NT2/D1 (cell line): ENCODE measurements at regions not wholly inside any gene's neighbourhood (a gene's known extent, or its start where the extent isn't known, plus 50 kb on each side); places are given as distances from the start of the nearest gene placed in this dataset.

Experiments used
- DNase-seq: peaks from one replicate; pipeline ENCODE4 v3.0.0-alpha.2; 2011; ENCODE audit warnings: low read depth, low spot score
- H3K27me3 ChIP-seq: 2 replicates; pipeline ENCODE4 v1.6.0; 2011; ENCODE audit warnings: mild to moderate bottlenecking; ENCODE audit not compliant: insufficient read length, insufficient read depth
- H3K36me3 ChIP-seq: 2 replicates; pipeline ENCODE4 v1.6.1; 2011; ENCODE audit warnings: mild to moderate bottlenecking, low read length, mixed read lengths; ENCODE audit not compliant: insufficient read depth, insufficient read length
- H3K4me1 ChIP-seq: 2 replicates; pipeline ENCODE4 v1.5.1; 2011; ENCODE audit not compliant: insufficient read depth, insufficient read length
- H3K4me3 ChIP-seq: 2 replicates; pipeline ENCODE4 v1.5.1; 2011; ENCODE audit warnings: low read depth; ENCODE audit not compliant: insufficient read length
- H3K9ac ChIP-seq: 2 replicates; pipeline ENCODE4 v1.6.0; 2011; ENCODE audit warnings: low read depth; ENCODE audit not compliant: insufficient read length
- H3K9me3 ChIP-seq: 2 replicates; pipeline ENCODE4 v1.5.1; 2011; ENCODE audit warnings: mild to moderate bottlenecking, low read length; ENCODE audit not compliant: insufficient read depth
- SUZ12 ChIP-seq: IDR thresholded peaks from 2 replicates; pipeline ENCODE4 v1.6.1; 2011; ENCODE audit not compliant: insufficient read length, insufficient read depth; ENCODE audit errors: extremely low read depth
- YY1 ChIP-seq: IDR thresholded peaks from 2 replicates; pipeline ENCODE4 v1.6.1; 2011; ENCODE audit not compliant: insufficient read length, insufficient read depth
- ZNF274 ChIP-seq: IDR thresholded peaks from 2 replicates; pipeline ENCODE4 v1.6.1; 2011; ENCODE audit warnings: mild to moderate bottlenecking, low read depth, low read length

GRCh38 chr14:103194256-103195045 lies 71.2 kb downstream of the TNFAIP2 start:
- DNase-seq = no peak
- no peak overlapping the region for H3K9ac ChIP-seq
- H3K36me3 ChIP-seq = no peaks in the 10 kb centered on the region
- no peaks in the 10 kb centered on the region for H3K4me1 ChIP-seq
- H3K9me3 ChIP-seq = no peaks in the 10 kb centered on the region; the same call in 1 of the 2 replicates
- H3K4me3 ChIP-seq = no peak overlapping the region
- no peak for TF ChIP-seq ZNF274
- TF ChIP-seq SUZ12 = no peak
- peaks cover 6% of the 10 kb centered on the region for H3K27me3 ChIP-seq

- TF ChIP-seq ZNF274 (no peak), YY1 (no peak), SUZ12 (no peak)
- Histone ChIP-seq H3K9ac (no peak overlapping the region), H3K27me3 (no peaks in the 10 kb centered on the region), H3K9me3 (peaks cover 5% of the 10 kb centered on the region; the same call in 1 of the 2 replicates), H3K4me3 (no peak overlapping the region), H3K4me1 (no peaks in the 10 kb centered on the region), H3K36me3 (no peaks in the 10 kb centered on the region)
- DNase-seq = no peak
Measured at GRCh38 chr14:103195828-103196615, 72.8 kb downstream of the TNFAIP2 start.

- no peaks in the 10 kb centered on the region for H3K4me1 ChIP-seq
- no peak overlapping the region for H3K4me3 ChIP-seq
- TF ChIP-seq YY1 (no peak), SUZ12 (no peak), ZNF274 (no peak)
- no peaks in the 10 kb centered on the region for H3K36me3 ChIP-seq
- no peak for DNase-seq
- H3K9ac ChIP-seq = no peak overlapping the region
- H3K27me3 ChIP-seq = no peaks in the 10 kb centered on the region
- peaks cover 10% of the 10 kb centered on the region; the same call in 1 of the 2 replicates for H3K9me3 ChIP-seq
Measured at GRCh38 chr14:103196716-103197115, 73.5 kb downstream of the TNFAIP2 start.

- H3K36me3 ChIP-seq = no peaks in the 10 kb centered on the region
- peaks cover 10% of the 10 kb centered on the region; the same call in 1 of the 2 replicates for H3K9me3 ChIP-seq
- no peaks in the 10 kb centered on the region for H3K4me1 ChIP-seq
- no peaks in the 10 kb centered on the region for H3K27me3 ChIP-seq
- H3K9ac ChIP-seq = no peak overlapping the region
- TF ChIP-seq YY1 = no peak
- no peak for TF ChIP-seq ZNF274
- TF ChIP-seq SUZ12 = no peak
- no peak overlapping the region for H3K4me3 ChIP-seq
- no peak for DNase-seq
Measured at GRCh38 chr14:103198131-103199105, 75.2 kb downstream of the TNFAIP2 start.

GRCh38 chr14:103199124-103199523 lies 75.9 kb downstream of the TNFAIP2 start:
- Histone ChIP-seq H3K9ac (no peak overlapping the region), H3K4me1 (no peaks in the 10 kb centered on the region), H3K36me3 (no peaks in the 10 kb centered on the region), H3K9me3 (peaks cover 16% of the 10 kb centered on the region), H3K4me3 (no peak overlapping the region), H3K27me3 (no peaks in the 10 kb centered on the region)
- TF ChIP-seq SUZ12 = no peak
- no peak for TF ChIP-seq YY1
- TF ChIP-seq ZNF274 = no peak
- DNase-seq = no peak

- no peak overlapping the region for H3K9ac ChIP-seq
- no peaks in the 10 kb centered on the region for H3K4me1 ChIP-seq
Measured at GRCh38 chr14:103201801-103202200, 78.5 kb downstream of the TNFAIP2 start.

More at GRCh38 chr14:103201801-103202200, 78.5 kb downstream of the TNFAIP2 start:
- H3K9me3 ChIP-seq = peaks cover 37% of the 10 kb centered on the region
- TF ChIP-seq SUZ12 (no peak), ZNF274 (no peak), YY1 (no peak)
- H3K4me3 ChIP-seq = no peak overlapping the region
- no peak for DNase-seq
- no peaks in the 10 kb centered on the region for H3K36me3 ChIP-seq
- H3K27me3 ChIP-seq = no peaks in the 10 kb centered on the region
